ENCODE measurements at regions not wholly inside any gene's neighbourhood (a gene's known extent, or its start where the extent isn't known, plus 50 kb on each side); places are given as distances from the start of the nearest gene placed in this dataset.
"Not testable (repeated sequence)": the region's sequence is repeated elsewhere in the genome, so short reads cannot be mapped to it uniquely, and the experiment has no call there.

DNA sequence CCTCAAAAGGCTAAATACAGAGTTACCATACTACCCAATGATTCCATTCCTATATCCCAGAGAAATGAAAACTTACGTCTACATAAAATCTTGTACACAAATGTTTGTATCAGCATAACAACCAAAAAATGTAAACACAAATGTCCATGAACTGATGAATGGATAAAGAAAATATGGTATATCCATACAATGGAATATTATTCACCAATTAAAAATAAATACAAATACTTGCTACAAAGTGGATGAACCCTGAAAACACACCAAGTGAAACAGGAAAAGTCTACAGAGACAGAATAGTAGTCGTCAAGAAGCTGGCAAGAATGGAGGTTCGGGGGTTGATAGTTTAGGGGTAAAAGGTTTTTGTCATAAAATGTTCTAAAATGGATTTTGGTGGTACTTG lies 54.0 kb upstream of the ANKRD28 start:
- DNase-seq: no peak

GRCh38 chr3:15858547-15859506 lies 61.0 kb upstream of the ANKRD28 start:
- DNase-seq: peak; percentile 72

GRCh38 chr3:15859507-15860013 lies 61.8 kb upstream of the ANKRD28 start:
- peak; percentile 68 for DNase-seq

GRCh38 chr3:15860014-15860934 lies 62.5 kb upstream of the ANKRD28 start:
- no peak for DNase-seq

GRCh38 chr3:15861163-15861562 lies 63.4 kb upstream of the ANKRD28 start:
- no peak for DNase-seq

GRCh38 chr3:15872807-15873206 lies 75.0 kb upstream of the ANKRD28 start:
- DNase-seq: no peak

DNA sequence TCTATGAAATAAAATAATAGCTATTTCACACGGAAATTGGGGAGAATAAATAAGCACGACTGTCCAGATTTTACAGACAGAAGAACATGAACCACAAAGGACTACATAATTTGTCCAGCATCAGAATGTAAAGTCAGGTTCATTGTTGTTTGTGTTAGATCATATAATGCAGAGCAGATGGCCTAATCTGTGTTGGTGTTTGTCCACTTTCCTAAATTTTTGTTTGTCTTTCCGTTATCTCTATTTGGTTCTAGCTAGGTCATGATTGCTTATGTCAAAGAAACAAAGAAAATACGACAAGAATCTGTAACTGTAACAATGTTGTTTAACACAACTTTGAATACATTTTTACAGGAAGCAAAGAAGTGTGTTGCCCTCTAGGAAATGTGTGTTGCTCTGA lies 75.6 kb upstream of the ANKRD28 start:
- no peak for DNase-seq

GRCh38 chr3:15875016-15875689 lies 77.4 kb upstream of the ANKRD28 start:
- DNase-seq: no peak

GRCh38 chr3:15876669-15877068 lies 78.9 kb upstream of the ANKRD28 start:
- no peak for DNase-seq

- DNase-seq: no peak
These were observed 80.0 kb upstream of the ANKRD28 start for GRCh38 chr3:15877813-15878212.

DNA sequence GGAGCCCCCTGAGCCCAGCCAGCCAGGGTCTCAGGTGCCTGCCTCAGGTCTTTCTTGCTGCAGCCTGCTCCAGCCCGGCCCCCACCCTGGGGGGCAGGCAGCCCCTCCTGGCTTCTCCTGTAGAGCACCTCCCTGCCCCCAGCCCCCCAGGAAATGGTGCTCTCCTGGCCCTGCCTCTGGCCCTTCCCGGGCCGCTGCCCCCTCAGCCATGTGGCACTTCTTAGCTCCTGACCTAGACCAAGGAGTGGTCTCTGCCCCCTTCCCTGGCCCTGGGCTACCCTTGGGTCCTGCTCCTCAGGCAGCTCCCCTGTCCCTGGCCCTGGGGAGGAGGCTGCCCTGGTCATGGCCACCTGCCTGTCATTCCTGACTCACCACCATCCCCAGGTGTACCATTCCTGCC lies 82.0 kb upstream of the ANKRD28 start:
- DNase-seq: not testable (repeated sequence)

GRCh38 chr3:15882577-15882976 lies 84.8 kb upstream of the ANKRD28 start:
- no peak for DNase-seq

DNA sequence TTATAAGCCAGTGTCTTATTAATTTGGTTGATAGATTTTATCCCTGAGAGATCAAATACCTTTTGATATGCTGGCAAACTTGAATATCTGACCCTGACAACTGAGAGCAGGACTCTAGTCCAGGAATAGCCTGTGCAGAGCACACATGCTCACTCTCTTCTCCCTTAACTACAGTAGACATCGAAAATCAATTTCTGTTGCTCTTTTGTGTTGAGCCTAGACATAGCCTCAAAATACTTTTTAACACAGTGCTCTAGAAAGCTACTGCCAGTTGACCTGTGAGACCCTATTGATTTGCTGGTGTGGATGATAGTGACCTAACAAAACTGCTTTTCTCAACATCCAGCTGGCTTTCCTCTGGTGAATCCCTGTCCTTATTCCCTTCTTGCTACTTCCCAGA lies 86.4 kb upstream of the ANKRD28 start:
- no peak for DNase-seq

- DNase-seq: no peak
These were observed 88.7 kb upstream of the ANKRD28 start for GRCh38 chr3:15886521-15886920.

DNA sequence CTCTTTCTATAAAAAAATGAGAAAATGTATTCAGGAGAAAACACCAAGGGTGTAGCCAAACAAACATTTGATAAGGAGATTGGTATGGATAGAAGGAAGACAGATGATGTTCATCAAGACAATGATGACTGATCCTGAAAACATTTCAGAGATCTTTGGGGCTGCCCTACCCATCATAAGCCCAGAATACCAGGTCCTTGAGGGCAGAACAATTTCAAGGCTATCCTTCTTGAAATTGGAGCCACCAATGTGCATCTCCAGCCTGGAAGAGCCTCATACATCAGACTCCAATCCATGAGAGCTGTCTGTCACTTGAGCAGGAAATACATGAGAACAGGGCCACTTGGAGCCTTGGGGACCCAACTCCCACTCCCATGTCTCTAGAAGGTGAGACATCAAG lies 89.5 kb upstream of the ANKRD28 start:
- no peak for DNase-seq

DNA sequence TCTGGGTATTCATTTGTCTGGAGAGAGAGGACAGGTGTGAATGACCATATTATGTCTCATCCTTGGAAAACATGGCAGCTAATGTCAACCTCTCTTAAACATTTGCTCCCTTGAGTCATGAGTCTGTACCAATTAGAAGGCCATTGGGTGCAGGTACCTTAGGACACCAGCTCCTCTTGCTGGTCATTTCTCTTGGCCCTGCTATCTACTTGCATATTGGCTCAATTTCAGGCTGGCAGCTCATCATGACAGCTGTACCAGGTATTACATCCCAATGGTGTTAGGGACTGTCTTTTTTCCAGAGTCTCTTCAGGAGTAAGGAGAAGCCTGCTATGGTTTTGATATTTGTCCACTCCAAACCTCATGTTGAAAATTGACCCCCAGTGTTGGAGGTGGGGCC lies 92.2 kb upstream of the ANKRD28 start:
- no peak for DNase-seq

DNA sequence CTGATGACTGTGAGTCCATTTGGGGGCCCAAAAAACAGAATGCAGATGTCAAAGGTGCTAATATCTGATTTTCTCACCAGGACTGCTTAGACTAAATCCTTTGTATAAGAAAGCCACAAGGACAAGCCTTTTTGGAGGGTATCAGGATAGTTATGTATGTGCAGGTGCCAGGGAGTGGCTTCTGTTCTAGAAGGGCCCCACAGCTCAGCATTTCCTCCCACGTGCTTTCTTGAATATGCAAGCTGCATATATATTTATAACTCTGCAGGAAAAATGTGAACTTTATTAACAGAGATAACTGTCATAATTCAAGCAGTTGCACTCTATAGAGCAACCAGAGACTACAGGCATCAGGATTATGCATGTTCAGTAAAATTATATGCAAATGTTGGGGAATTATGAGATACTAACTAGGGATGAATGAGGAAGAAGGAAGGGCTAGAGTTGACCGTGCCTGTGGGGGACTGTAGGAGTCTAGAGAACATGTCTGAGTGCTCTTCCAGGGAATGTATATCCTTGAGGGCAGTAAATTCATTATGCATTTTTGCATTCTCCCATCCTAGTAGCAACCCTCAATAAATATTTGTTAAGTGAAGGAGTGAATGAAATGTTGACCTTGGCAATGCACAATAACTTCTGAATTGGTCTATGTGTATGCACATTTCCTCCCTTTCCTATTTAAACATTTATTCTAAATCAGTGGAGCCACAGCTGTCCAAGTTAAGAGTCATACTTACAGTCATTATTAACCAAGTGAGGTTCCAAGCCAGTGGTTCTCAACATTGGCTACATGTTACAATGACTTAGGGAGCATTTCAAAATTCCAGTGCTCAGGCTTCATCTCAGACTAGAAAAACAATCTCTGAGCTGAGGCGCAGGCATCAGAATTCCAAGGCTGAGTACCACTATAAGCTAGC lies 94.8 kb upstream of the ANKRD28 start:
- DNase-seq: no peak

DNA sequence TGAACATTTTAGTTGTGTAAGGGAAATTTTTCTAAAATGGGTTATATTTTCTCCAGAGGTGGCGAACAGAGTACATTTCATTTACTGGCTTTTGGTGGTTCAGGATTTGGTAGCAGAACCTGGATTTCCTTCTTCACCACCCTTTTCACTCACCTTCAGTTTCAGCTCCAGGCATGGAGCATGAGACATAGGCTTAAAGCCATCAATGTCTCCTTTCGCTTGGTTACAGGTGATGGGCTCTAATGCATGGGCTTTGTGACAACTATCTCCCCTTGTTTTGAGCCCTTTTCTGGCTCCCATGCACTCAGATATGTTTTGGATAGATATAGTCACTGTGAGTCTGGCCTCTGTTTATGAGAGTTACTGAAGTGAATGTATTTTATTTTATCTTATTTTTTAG lies 96.6 kb upstream of the ANKRD28 start:
- DNase-seq: no peak

DNA sequence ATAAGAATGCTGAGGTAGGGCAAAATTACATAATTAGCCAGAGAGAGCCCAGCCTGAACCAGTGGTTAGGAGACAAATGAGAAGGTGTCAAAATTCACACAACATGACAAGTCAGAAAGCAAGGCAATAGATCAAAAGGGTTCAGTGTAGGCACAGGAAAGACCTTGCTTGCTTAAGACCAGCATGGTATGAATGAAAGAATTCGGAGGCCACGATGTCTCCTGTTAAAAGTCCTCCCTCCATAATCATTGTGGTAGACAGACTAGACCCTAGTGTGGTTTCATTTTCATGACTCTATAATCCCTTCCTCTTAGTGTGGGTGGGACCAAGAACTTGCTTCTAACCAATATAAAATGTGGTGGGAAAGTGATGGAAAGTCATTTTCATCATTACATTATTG lies 98.7 kb upstream of the ANKRD28 start:
- DNase-seq: no peak

DNA sequence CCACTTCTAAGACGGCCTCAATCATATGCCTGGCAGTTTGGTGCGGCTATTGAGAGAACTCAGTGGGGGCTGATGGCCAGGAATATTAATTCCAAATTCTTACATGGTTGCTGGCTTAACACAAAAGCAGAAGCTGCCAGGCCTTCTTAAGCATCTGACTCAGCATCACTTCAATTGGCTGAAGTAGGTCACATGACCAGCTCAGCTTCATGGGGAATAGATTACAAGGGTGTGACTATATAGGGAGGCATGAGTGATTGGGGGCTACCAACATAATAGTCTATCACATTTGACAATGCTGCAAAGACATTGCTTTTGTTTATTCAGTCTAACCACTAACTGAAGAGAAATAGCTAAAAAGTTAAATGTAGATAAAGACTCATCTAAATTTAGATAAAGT lies 101.6 kb upstream of the ANKRD28 start:
- no peak for DNase-seq

DNA sequence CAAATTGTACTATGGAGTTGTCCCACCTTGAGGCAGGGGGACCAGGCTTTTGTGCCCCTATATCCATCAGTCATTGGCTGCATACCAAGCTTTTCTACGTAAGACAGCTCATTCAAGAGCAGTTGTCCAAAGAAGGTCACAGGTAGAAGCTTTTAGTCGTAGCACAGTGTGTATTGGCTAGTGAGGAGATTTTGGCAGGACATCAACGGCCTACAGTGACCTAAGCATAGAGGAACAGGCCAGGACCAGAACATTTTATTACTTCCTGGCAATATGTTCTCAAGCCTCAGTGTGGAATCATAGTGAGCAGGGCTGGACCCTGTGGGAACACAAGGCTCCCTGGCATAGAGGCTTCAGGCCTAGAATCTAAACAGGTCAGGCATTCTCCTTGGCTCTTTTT lies 105.4 kb upstream of the ANKRD28 start:
- DNase-seq: no peak
